Keratinocyte (primary cell): ENCODE measurements at regions not wholly inside any gene's neighbourhood (a gene's known extent, or its start where the extent isn't known, plus 50 kb on each side); places are given as distances from the start of the nearest gene placed in this dataset.

ENCODE experiments used
- CTCF ChIP-seq, 3 experiments: IDR thresholded peaks in 1 of 3; conservative IDR thresholded peaks in 1 of 3; optimal IDR thresholded peaks in 1 of 3; 2 replicates in 2 of 3; 3 replicates in 1 of 3; pipeline versions ENCODE3 to v1.5.1; 2011; ENCODE audit warnings: low read length in 3 of 3, mild to moderate bottlenecking in 3 of 3, moderate library complexity in 2 of 3, control low read depth in 1 of 3, inconsistent platforms in 1 of 3; ENCODE audit not compliant: insufficient read depth in 2 of 3; ENCODE audit errors: extremely low read depth in 1 of 3
- EZH2 ChIP-seq: IDR thresholded peaks from one replicate; pipeline ENCODE4 v1.6.1; 2012; ENCODE audit warnings: inconsistent platforms, mild to moderate bottlenecking, low read length, moderate library complexity

- TF ChIP-seq CTCF (optimal IDR thresholded peaks at IDR 0.05 in 1 of 3, IDR thresholded peaks at IDR 0.05 in 1 of 3, conservative IDR thresholded peaks at IDR 0.05 in 1 of 3; ENCODE audit: extremely low read depth in 1 of 3, insufficient read depth in 2 of 3, low read length in 3 of 3) (no peak), EZH2 (no peak)
Observed at GRCh38 chr11:112617098-112617425, 344.2 kb upstream of the NCAM1 start.
